ENCODE measurements at regions not wholly inside any gene's neighbourhood (a gene's known extent, or its start where the extent isn't known, plus 50 kb on each side); places are given as distances from the start of the nearest gene placed in this dataset.

GRCh38 chrX:14079891-14080430 lies 50.3 kb upstream of the GEMIN8 start:
- intact Hi-C loops (cut with DNase I): no loop called here
- no peak for DNase-seq (ENCODE audit: extremely low spot score in 2 of 2)
- no peak for TF ChIP-seq POLR2A (IDR thresholded peaks at IDR 0.05)
- TF ChIP-seq POLR2AphosphoS5 (IDR thresholded peaks at IDR 0.05; ENCODE audit: insufficient read depth in 1 of 2, low read depth in 1 of 2): no peak
- no peak for TF ChIP-seq CTCF (IDR thresholded peaks at IDR 0.05)

More at GRCh38 chrX:14079891-14080430, 50.3 kb upstream of the GEMIN8 start:
- Histone ChIP-seq H3K36me3 (no peaks in the 10 kb centered on the region), H3K27ac (no peak overlapping the region), H3K9me3 (no peaks in the 10 kb centered on the region), H3K27me3 (no peaks in the 10 kb centered on the region), H3K4me3 (no peak overlapping the region), H3K4me1 (no peaks in the 10 kb centered on the region)

Measured in vagina (tissue), 2 donors.